ENCODE measurements at regions not wholly inside any gene's neighbourhood (a gene's known extent, or its start where the extent isn't known, plus 50 kb on each side); places are given as distances from the start of the nearest gene placed in this dataset.
"Not testable (repeated sequence)": the region's sequence is repeated elsewhere in the genome, so short reads cannot be mapped to it uniquely, and the experiment has no call there.

GRCh38 chr15:30030345-30030744 is 52.4 kb upstream of the GOLGA8J start:
- peak; percentile 3 for DNase-seq

- peak; percentile 6 for DNase-seq
Measured at GRCh38 chr15:30023798-30024295, 58.9 kb upstream of the GOLGA8J start.

GRCh38 chr15:30010746-30011145 is 72.0 kb upstream of the GOLGA8J start:
- no peak for DNase-seq

GRCh38 chr15:30008156-30008555 is 74.6 kb upstream of the GOLGA8J start:
- DNase-seq = no peak

GRCh38 chr15:30001602-30002001 is 81.2 kb upstream of the GOLGA8J start:
- no peak for DNase-seq

GRCh38 chr15:29998033-29998432 is 84.7 kb upstream of the GOLGA8J start:
- no peak for DNase-seq

- DNase-seq = no peak
Measured at GRCh38 chr15:29997499-29997898, 85.3 kb upstream of the GOLGA8J start.

- DNase-seq = no peak
Measured at GRCh38 chr15:29994284-29994683, 88.5 kb upstream of the GOLGA8J start.

- no peak for DNase-seq
Measured at GRCh38 chr15:29990954-29991353, 91.8 kb upstream of the GOLGA8J start.

GRCh38 chr15:29990035-29990434 is 92.7 kb upstream of the GOLGA8J start:
- no peak for DNase-seq

- DNase-seq = no peak
Measured at GRCh38 chr15:29988701-29989100, 94.1 kb upstream of the GOLGA8J start.

GRCh38 chr15:29986946-29987345 is 95.8 kb upstream of the GOLGA8J start:
- no peak for DNase-seq

GRCh38 chr15:29978411-29979382 is 104.1 kb upstream of the GOLGA8J start:
- DNase-seq = no peak

- DNase-seq = not testable (repeated sequence)
Measured at GRCh38 chr15:29974056-29974455, 108.7 kb upstream of the GOLGA8J start.

GRCh38 chr15:29972051-29972450 is 110.7 kb upstream of the GOLGA8J start:
- DNase-seq = no peak

GRCh38 chr15:29970402-29970695 is 112.4 kb upstream of the GOLGA8J start:
- no peak for DNase-seq

GRCh38 chr15:29969562-29970401 is 113.0 kb upstream of the GOLGA8J start:
- no peak for DNase-seq

- DNase-seq = no peak
Measured at GRCh38 chr15:29968895-29969561, 113.7 kb upstream of the GOLGA8J start.

GRCh38 chr15:29968099-29968894 is 114.5 kb upstream of the GOLGA8J start:
- DNase-seq = no peak

- no peak for DNase-seq
Measured at GRCh38 chr15:29962407-29962806, 120.3 kb upstream of the GOLGA8J start.

GRCh38 chr15:29959384-29960137 is 123.2 kb upstream of the GOLGA8J start:
- DNase-seq = no peak

GRCh38 chr15:29952225-29952624 is 130.0 kb upstream of the TJP1 start:
- no peak for DNase-seq

Measured in hematopoietic multipotent progenitor cell treated with erythropoietin and hydrocortisone succinate and interleukin-3 and kit ligand, for 6 days (in vitro differentiated cells).